SJSA1 (cell line): ENCODE measurements at regions not wholly inside any gene's neighbourhood (a gene's known extent, or its start where the extent isn't known, plus 50 kb on each side); places are given as distances from the start of the nearest gene placed in this dataset.
A peak's percentile ranks its signal among the peaks of the same experiment; 100 is the strongest.

Source experiments
- DNase-seq, 2 experiments: peaks; one replicate each; pipeline ENCODE4 v3.0.0-alpha.2; 2015 to 2020; ENCODE audit warnings: low spot score in 2 of 2, low read depth in 1 of 2
- H3K27ac ChIP-seq: fragments of 250-450 bp; sonication (Bioruptor Pico); 2 replicates; pipeline ENCODE4 v1.5.1; 2020; ENCODE audit warnings: mild to moderate bottlenecking, moderate library complexity
- H3K27me3 ChIP-seq: fragments of 250-450 bp; sonication (Bioruptor Pico); replicated peaks from 2 replicates; pipeline ENCODE4 v1.5.1; 2020; ENCODE audit warnings: mild to moderate bottlenecking, moderate library complexity
- H3K36me3 ChIP-seq: fragments of 250-450 bp; sonication (Bioruptor Pico); 2 replicates; pipeline ENCODE4 v1.5.1; 2020; ENCODE audit warnings: mild to moderate bottlenecking
- H3K4me1 ChIP-seq: fragments of 250-450 bp; sonication (Bioruptor Pico); replicated peaks from 2 replicates; pipeline ENCODE4 v1.6.1; 2021; ENCODE audit warnings: mild to moderate bottlenecking
- H3K4me3 ChIP-seq: fragments of 250-450 bp; sonication (Bioruptor Pico); 2 replicates; pipeline ENCODE4 v1.5.1; 2020; ENCODE audit warnings: mild to moderate bottlenecking
- H3K9me3 ChIP-seq: fragments of 250-450 bp; sonication (Bioruptor Pico); replicated peaks from 2 replicates; pipeline ENCODE4 v1.5.1; 2020; ENCODE audit warnings: mild to moderate bottlenecking

GRCh38 chr6:44053760-44054556 is 73.3 kb downstream of the MRPL14 start:
- H3K4me1 ChIP-seq: peaks cover 88% of the 10 kb centered on the region
- no peak overlapping the region for H3K4me3 ChIP-seq
- DNase-seq: peak; percentile 72 to 85
- peak overlapping the region; percentile 74 for H3K27ac ChIP-seq
- no peaks in the 10 kb centered on the region for H3K9me3 ChIP-seq
- H3K27me3 ChIP-seq: no peaks in the 10 kb centered on the region
- no peaks in the 10 kb centered on the region for H3K36me3 ChIP-seq

- Histone ChIP-seq H3K9me3 (no peaks in the 10 kb centered on the region), H3K27ac (peak overlapping the region; percentile 74), H3K4me1 (peaks cover 84% of the 10 kb centered on the region), H3K36me3 (no peaks in the 10 kb centered on the region), H3K27me3 (no peaks in the 10 kb centered on the region), H3K4me3 (no peak overlapping the region)
- DNase-seq: no peak
These were observed 74.0 kb downstream of the MRPL14 start for GRCh38 chr6:44053106-44053756.

- no peaks in the 10 kb centered on the region for H3K36me3 ChIP-seq
- DNase-seq: no peak
- no peaks in the 10 kb centered on the region for H3K27me3 ChIP-seq
- no peak overlapping the region for H3K4me3 ChIP-seq
- H3K27ac ChIP-seq: no peak overlapping the region
- no peaks in the 10 kb centered on the region for H3K9me3 ChIP-seq
- H3K4me1 ChIP-seq: peaks cover 77% of the 10 kb centered on the region
These were observed 74.7 kb downstream of the MRPL14 start for GRCh38 chr6:44052419-44053023.

- no peaks in the 10 kb centered on the region for H3K36me3 ChIP-seq
- no peak overlapping the region for H3K4me3 ChIP-seq
- H3K4me1 ChIP-seq: peaks cover 67% of the 10 kb centered on the region
- H3K9me3 ChIP-seq: no peaks in the 10 kb centered on the region
- H3K27ac ChIP-seq: no peak overlapping the region
- no peaks in the 10 kb centered on the region for H3K27me3 ChIP-seq
- peak; percentile 43 to 74 for DNase-seq
These were observed 75.7 kb downstream of the MRPL14 start for GRCh38 chr6:44051515-44051914.

GRCh38 chr6:44050872-44051505 is 76.3 kb downstream of the MRPL14 start:
- Histone ChIP-seq H3K27ac (no peak overlapping the region), H3K4me3 (no peak overlapping the region), H3K27me3 (no peaks in the 10 kb centered on the region), H3K4me1 (peaks cover 66% of the 10 kb centered on the region), H3K9me3 (no peaks in the 10 kb centered on the region), H3K36me3 (no peaks in the 10 kb centered on the region)
- DNase-seq: no peak

- no peak overlapping the region for H3K4me3 ChIP-seq
- H3K27ac ChIP-seq: no peak overlapping the region
- H3K36me3 ChIP-seq: no peaks in the 10 kb centered on the region
- no peak for DNase-seq
- H3K9me3 ChIP-seq: no peaks in the 10 kb centered on the region
- no peaks in the 10 kb centered on the region for H3K27me3 ChIP-seq
- peaks cover 64% of the 10 kb centered on the region for H3K4me1 ChIP-seq
These were observed 77.0 kb downstream of the MRPL14 start for GRCh38 chr6:44049989-44050871.

- no peak for DNase-seq
- Histone ChIP-seq H3K9me3 (no peaks in the 10 kb centered on the region), H3K4me1 (peaks cover 55% of the 10 kb centered on the region), H3K4me3 (no peak overlapping the region), H3K36me3 (no peaks in the 10 kb centered on the region), H3K27ac (no peak overlapping the region; the same call in 1 of the 2 replicates), H3K27me3 (no peaks in the 10 kb centered on the region)
These were observed 77.9 kb downstream of the MRPL14 start for GRCh38 chr6:44049163-44049988.

GRCh38 chr6:44048277-44048676 is 79.0 kb downstream of the MRPL14 start:
- H3K27me3 ChIP-seq: no peaks in the 10 kb centered on the region
- no peak overlapping the region for H3K27ac ChIP-seq
- H3K4me1 ChIP-seq: peaks cover 54% of the 10 kb centered on the region
- no peaks in the 10 kb centered on the region for H3K36me3 ChIP-seq
- no peak overlapping the region for H3K4me3 ChIP-seq
- no peak for DNase-seq
- H3K9me3 ChIP-seq: no peaks in the 10 kb centered on the region

- Histone ChIP-seq H3K36me3 (no peaks in the 10 kb centered on the region), H3K9me3 (no peaks in the 10 kb centered on the region), H3K27me3 (no peaks in the 10 kb centered on the region), H3K4me1 (peaks cover 54% of the 10 kb centered on the region), H3K4me3 (no peak overlapping the region), H3K27ac (no peak overlapping the region)
- DNase-seq: no peak
These were observed 79.5 kb downstream of the MRPL14 start for GRCh38 chr6:44047801-44048200.

- Histone ChIP-seq H3K36me3 (no peaks in the 10 kb centered on the region), H3K27me3 (no peaks in the 10 kb centered on the region), H3K9me3 (no peaks in the 10 kb centered on the region), H3K4me1 (peaks cover 54% of the 10 kb centered on the region), H3K4me3 (no peak overlapping the region), H3K27ac (no peak overlapping the region)
- no peak for DNase-seq
These were observed 80.1 kb downstream of the MRPL14 start for GRCh38 chr6:44047179-44047546.

GRCh38 chr6:44046516-44047178 is 80.6 kb downstream of the MRPL14 start:
- no peaks in the 10 kb centered on the region for H3K36me3 ChIP-seq
- H3K27ac ChIP-seq: no peak overlapping the region
- H3K4me1 ChIP-seq: peaks cover 54% of the 10 kb centered on the region
- H3K4me3 ChIP-seq: no peak overlapping the region
- no peaks in the 10 kb centered on the region for H3K9me3 ChIP-seq
- no peaks in the 10 kb centered on the region for H3K27me3 ChIP-seq
- DNase-seq: no peak

GRCh38 chr6:44045672-44046015 is 81.6 kb downstream of the MRPL14 start:
- DNase-seq: no peak

More at GRCh38 chr6:44045672-44046015, 81.6 kb downstream of the MRPL14 start:
- Histone ChIP-seq H3K27ac (no peak overlapping the region), H3K4me3 (no peak overlapping the region), H3K36me3 (no peaks in the 10 kb centered on the region), H3K4me1 (peaks cover 55% of the 10 kb centered on the region), H3K9me3 (no peaks in the 10 kb centered on the region), H3K27me3 (no peaks in the 10 kb centered on the region)
